IPS-20b (cell line): ENCODE measurements at regions not wholly inside any gene's neighbourhood (a gene's known extent, or its start where the extent isn't known, plus 50 kb on each side); places are given as distances from the start of the nearest gene placed in this dataset.
"Not testable (repeated sequence)": the region's sequence is repeated elsewhere in the genome, so short reads cannot be mapped to it uniquely, and the experiment has no call there.

Experiments
- H3K27ac ChIP-seq: one replicate; pipeline ENCODE4 v1.5.1; 2013; ENCODE audit warnings: low read length
- H3K27me3 ChIP-seq: 2 replicates; pipeline ENCODE4 v1.6.1; 2013; ENCODE audit warnings: mild to moderate bottlenecking, low read length, inconsistent platforms; ENCODE audit not compliant: insufficient read depth
- H3K36me3 ChIP-seq: 2 replicates; pipeline ENCODE4 v1.6.1; 2013; ENCODE audit warnings: low read depth, mild to moderate bottlenecking, inconsistent platforms, low read length, moderate library complexity; ENCODE audit not compliant: insufficient read depth
- H3K4me1 ChIP-seq: 2 replicates; pipeline ENCODE4 v1.6.1; 2013; ENCODE audit warnings: mild to moderate bottlenecking, control low read depth, inconsistent platforms, low read length, moderate library complexity; ENCODE audit not compliant: insufficient read depth
- H3K4me3 ChIP-seq: 2 replicates; pipeline ENCODE4 v1.5.1; 2013; ENCODE audit warnings: mild to moderate bottlenecking, low read length, inconsistent platforms
- H3K9ac ChIP-seq: 2 replicates; pipeline ENCODE4 v1.6.1; 2013; ENCODE audit warnings: low read depth, mild to moderate bottlenecking, inconsistent platforms, low read length, moderate library complexity
- H3K9me3 ChIP-seq: 2 replicates; pipeline ENCODE4 v1.6.1; 2013; ENCODE audit warnings: mild to moderate bottlenecking, low read depth, low read length, inconsistent platforms; ENCODE audit not compliant: insufficient read depth

DNA sequence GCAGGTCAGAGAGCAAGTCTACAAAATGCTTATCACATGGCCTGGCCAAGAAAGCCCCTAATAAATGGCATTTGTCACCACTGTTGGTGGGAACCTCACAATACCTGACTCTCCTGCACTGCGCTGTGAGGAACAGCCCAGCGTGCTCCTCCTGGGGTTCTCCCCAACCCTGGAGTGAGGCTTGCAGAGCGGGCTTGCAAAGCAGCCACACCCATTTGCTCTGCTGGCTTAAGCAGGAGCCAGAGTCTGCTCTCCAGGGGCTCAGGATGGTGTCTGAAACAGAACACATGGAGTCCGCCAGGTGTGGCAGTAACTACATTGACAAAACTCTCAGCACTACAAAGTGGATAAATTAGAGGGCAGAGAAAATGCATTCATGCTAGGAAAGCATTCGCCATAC, 331.0 kb upstream of the CCL2 start:
- H3K9ac ChIP-seq = no peak overlapping the region
- H3K4me3 ChIP-seq = no peak overlapping the region
- H3K4me1 ChIP-seq = peaks cover 9% of the 10 kb centered on the region; the same call in 1 of the 2 replicates
- no peaks in the 10 kb centered on the region; the same call in 1 of the 2 replicates for H3K27me3 ChIP-seq
- no peak overlapping the region for H3K27ac ChIP-seq
- H3K9me3 ChIP-seq = no peaks in the 10 kb centered on the region
- H3K36me3 ChIP-seq = no peaks in the 10 kb centered on the region

DNA sequence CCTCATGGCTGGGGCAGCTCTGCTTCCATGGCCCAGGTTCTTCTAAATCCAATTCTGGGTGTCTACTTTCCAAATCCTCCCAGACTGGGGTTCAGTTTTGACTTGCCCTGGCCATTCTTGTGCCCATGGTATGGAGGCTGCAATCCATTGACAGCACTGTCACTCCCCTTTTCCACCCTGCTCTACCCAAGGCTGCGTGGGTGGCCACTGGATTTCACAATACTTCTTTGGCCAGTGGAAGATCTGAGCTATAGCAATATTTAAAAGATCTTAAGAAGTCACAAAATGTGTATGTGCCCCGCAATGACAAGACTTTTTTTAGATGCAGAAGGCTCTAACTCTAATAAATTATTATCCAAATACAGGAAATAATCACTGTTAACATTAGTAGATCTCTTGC, 329.4 kb upstream of the CCL2 start:
- Histone ChIP-seq H3K27ac (no peak overlapping the region), H3K4me1 (peaks cover 21% of the 10 kb centered on the region; the same call in 1 of the 2 replicates), H3K36me3 (no peaks in the 10 kb centered on the region), H3K27me3 (no peaks in the 10 kb centered on the region; the same call in 1 of the 2 replicates), H3K9me3 (no peaks in the 10 kb centered on the region), H3K4me3 (no peak overlapping the region), H3K9ac (no peak overlapping the region)

DNA sequence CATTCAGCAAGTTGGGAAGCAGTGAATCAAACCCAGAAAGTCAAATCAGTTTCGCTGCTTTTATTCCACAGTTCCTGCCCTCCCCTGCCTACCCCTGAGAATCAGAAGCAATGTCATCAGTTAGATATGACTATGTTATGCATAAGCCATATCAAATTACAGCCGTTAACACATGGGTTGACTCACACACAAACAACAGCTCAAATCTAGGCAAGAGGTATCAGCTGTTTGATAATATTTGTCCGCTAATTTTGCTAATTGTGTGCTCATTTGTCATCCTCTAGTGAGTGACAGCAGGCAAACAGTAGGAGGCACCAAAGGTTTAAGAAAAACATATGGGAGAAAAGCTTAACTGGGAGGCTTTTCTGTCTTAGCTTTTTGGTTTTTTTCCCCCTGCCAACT, 327.4 kb upstream of the CCL2 start:
- Histone ChIP-seq H3K27me3 (no peaks in the 10 kb centered on the region; the same call in 1 of the 2 replicates), H3K36me3 (no peaks in the 10 kb centered on the region), H3K4me3 (no peak overlapping the region), H3K4me1 (peaks cover 24% of the 10 kb centered on the region; the same call in 1 of the 2 replicates), H3K9ac (no peak overlapping the region), H3K9me3 (no peaks in the 10 kb centered on the region), H3K27ac (no peak overlapping the region)

DNA sequence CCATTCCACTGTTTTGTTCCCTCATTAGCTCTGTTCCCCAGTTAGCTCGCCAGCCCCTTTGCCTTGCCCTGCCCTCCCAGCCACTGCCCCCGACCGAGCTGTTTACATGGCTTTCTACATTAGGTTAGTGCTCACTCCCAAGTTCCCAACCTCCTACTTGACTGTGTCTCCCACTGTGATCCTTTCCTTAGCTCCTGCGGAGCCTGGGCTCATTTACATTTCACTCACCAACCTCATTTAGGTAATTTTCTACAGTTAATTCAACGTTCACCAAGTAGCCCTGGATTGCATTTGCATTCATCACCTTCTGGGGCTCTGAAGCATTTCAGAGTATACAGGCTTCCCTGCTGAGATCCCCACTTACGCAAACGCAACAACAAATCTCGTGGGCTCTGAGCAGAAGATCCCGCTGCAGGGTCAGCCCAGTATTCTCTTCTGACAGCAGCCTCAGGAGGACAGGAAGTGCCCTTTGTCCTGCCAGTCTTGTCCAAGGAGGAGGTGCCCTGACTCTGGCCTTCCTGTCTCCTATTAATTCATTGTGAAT, 325.8 kb upstream of the CCL2 start:
- peak overlapping the region; percentile 53 for H3K4me3 ChIP-seq
- H3K36me3 ChIP-seq = no peaks in the 10 kb centered on the region
- no peaks in the 10 kb centered on the region for H3K9me3 ChIP-seq
- H3K27ac ChIP-seq = no peak overlapping the region
- peaks cover 24% of the 10 kb centered on the region; the same call in 1 of the 2 replicates for H3K4me1 ChIP-seq
- H3K27me3 ChIP-seq = no peaks in the 10 kb centered on the region
- H3K9ac ChIP-seq = peak overlapping the region; percentile 12; the same call in 1 of the 2 replicates

DNA sequence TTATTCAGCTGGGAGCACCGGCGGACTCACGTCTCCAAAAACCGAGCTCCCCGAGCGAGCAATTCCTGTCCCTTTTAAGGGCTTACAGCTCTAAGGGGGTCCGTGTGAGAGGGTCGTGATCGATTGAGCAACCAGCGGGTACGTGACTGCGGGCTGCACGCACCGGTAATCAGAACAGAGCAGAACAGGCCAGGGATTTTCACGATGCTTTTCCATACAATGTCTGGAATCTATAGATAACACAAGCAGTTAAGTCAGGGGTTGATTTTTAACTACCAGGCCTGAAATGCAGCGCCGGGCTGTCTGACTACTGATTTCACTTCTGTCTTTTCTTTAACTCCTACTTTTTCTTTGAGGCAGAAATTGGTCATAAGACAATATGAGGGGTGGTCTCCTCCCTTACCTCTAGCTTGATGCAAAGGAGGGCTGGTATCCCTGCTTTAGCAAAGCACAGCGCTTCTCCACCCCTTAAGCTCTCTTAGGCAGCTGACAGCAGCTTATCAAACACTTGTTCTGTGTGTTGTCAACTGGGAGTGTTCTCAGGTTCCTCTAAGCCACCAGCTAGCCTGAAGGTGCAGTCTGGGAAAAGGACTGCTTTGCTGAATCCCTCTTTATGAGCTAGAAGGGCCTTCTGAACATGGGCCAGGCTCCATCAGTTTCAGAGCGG, 323.8 kb upstream of the CCL2 start:
- not testable (repeated sequence) for H3K9me3 ChIP-seq, H3K4me3 ChIP-seq, H3K9ac ChIP-seq, H3K36me3 ChIP-seq, H3K27me3 ChIP-seq, H3K27ac ChIP-seq
- H3K4me1 ChIP-seq = peaks cover 24% of the 10 kb centered on the region; the same call in 1 of the 2 replicates

DNA sequence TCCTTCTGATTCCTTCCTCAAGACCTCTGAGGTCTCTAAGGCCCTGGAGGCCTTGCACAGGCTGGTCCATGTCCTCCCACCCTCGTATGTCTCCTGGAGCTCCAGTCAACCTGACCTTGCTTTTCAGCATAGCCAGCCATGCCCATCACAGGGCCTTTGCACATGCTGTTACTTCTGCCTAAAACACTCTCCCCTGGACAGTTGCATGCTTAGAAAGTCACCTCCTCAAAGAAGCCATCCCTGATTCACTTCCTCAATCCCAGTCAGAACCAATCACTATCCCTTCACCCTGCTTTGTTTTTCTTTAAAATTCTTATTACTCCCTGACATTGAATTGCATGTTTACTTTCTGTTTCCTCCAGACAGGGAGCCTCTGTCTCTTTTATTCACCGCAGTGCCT, 322.1 kb upstream of the CCL2 start:
- no peaks in the 10 kb centered on the region for H3K36me3 ChIP-seq
- peaks cover 23% of the 10 kb centered on the region; the same call in 1 of the 2 replicates for H3K4me1 ChIP-seq
- H3K9ac ChIP-seq = no peak overlapping the region
- no peaks in the 10 kb centered on the region for H3K9me3 ChIP-seq
- no peaks in the 10 kb centered on the region for H3K27me3 ChIP-seq
- no peak overlapping the region for H3K27ac ChIP-seq
- H3K4me3 ChIP-seq = no peak overlapping the region

DNA sequence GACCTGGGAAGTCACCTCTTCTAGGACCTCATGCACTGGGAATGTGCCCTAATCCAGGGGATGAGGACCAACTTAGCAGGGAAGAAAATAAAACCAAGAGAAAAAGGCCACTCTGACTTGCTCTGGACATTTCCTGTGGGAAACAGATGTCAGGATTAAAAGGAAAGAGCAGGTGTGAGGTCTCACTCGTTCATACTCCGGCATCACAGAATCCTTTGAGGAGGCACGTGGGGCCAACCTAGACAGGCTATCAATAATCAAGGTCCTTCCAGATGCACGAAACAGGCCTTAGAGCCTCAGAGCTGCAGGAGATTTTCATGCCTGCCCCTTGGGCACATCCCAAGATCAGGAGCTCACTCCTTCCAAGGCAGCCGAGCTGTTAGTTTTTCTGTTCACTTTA, 321.5 kb upstream of the CCL2 start:
- H3K4me1 ChIP-seq = peaks cover 18% of the 10 kb centered on the region; the same call in 1 of the 2 replicates
- no peak overlapping the region for H3K27ac ChIP-seq
- no peaks in the 10 kb centered on the region for H3K36me3 ChIP-seq
- H3K27me3 ChIP-seq = no peaks in the 10 kb centered on the region
- H3K9ac ChIP-seq = no peak overlapping the region
- H3K4me3 ChIP-seq = no peak overlapping the region
- H3K9me3 ChIP-seq = no peaks in the 10 kb centered on the region

DNA sequence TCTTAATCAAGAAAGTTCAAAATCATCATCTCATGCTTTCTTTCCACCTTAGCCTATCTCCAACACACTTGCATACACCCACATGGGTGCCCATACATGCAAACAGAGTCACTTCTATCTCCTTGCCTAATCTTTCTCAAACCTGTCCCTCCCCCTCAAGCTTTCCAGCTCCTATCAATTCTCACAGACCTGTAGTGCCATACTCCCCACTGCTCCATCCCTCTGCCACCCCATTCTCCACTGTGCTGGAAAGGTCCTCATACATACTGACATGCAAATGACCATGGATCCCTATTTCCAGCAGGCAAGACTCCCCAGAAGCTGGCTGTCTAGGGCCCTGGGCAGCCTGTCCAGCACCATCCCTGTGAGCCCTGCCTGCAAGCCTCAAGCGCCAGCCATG, 320.4 kb upstream of the CCL2 start:
- Histone ChIP-seq H3K9me3 (no peaks in the 10 kb centered on the region), H3K9ac (no peak overlapping the region), H3K36me3 (no peaks in the 10 kb centered on the region), H3K27ac (no peak overlapping the region), H3K4me1 (peaks cover 12% of the 10 kb centered on the region; the same call in 1 of the 2 replicates), H3K27me3 (no peaks in the 10 kb centered on the region), H3K4me3 (no peak overlapping the region)

DNA sequence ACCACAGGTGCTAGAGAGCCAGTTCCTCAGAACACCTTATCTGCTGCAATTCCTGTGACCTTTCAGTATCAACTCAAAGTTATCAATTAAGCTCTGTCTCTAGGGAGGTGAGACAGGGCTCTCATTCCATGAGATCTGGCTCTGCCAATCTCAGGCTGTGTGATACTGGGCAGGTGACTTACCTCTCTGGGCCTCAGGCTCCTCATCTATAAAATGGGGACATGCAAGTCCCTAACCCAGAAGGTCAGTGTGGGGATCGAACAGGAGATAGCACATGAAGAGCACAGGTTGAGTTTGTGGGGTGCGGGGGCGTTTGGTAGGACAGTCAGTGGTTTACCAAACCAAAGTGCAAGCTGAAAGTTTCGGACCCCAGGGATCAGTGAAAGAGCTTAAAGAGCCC, 319.3 kb upstream of the CCL2 start:
- Histone ChIP-seq H3K9me3 (no peaks in the 10 kb centered on the region), H3K9ac (no peak overlapping the region), H3K4me3 (no peak overlapping the region), H3K36me3 (no peaks in the 10 kb centered on the region), H3K27ac (no peak overlapping the region), H3K4me1 (peaks cover 6% of the 10 kb centered on the region; the same call in 1 of the 2 replicates), H3K27me3 (no peaks in the 10 kb centered on the region)

DNA sequence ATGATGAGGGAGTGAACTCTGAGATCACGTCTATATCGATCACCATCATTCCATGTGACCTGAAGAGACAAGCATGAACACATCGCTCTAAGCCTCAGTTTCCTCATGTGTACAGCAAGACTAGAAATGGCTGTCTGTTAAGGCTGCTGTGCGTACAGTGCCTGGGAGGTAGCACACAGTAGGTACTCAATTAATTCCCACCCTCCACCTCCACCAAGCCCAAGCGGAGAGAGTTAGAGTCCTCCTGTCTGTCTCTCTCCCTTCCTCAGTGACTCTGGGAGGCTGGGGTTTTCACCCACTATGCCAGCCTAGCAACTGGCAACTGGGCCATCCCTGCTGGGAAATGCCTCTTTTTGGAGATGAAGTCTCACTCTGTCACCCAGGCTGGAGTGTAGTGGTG, 318.3 kb upstream of the CCL2 start:
- Histone ChIP-seq H3K4me1 (0 out of 2 replicates have a peak, but pooled peaks cover 3% of the 10 kb centered on the region), H3K4me3 (no peak overlapping the region), H3K9ac (no peak overlapping the region), H3K27me3 (no peaks in the 10 kb centered on the region), H3K36me3 (no peaks in the 10 kb centered on the region), H3K9me3 (no peaks in the 10 kb centered on the region), H3K27ac (no peak overlapping the region)

DNA sequence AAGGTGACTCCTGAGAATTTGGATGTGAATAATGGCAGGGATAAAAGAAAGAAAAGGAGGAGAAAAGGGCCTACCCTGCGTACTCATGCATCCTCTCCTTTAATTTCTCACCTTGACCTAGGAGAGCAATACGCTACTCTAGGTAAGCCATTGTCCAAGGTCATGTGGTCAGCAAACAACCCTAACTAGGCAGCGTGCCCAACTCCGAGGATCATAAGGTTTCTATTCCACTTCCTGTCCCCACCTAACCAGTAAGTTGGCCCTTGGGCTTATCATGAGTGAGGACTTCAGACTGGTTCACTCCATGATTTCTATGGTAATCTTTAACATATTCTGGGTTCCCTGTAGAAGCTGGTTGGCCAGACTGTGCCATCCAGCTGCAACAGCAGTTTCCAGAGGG, 315.1 kb upstream of the CCL2 start:
- Histone ChIP-seq H3K4me3 (no peak overlapping the region), H3K9me3 (no peaks in the 10 kb centered on the region), H3K27ac (no peak overlapping the region), H3K4me1 (0 out of 2 replicates have a peak, but pooled peaks cover 3% of the 10 kb centered on the region), H3K27me3 (no peaks in the 10 kb centered on the region), H3K9ac (no peak overlapping the region), H3K36me3 (no peaks in the 10 kb centered on the region)

DNA sequence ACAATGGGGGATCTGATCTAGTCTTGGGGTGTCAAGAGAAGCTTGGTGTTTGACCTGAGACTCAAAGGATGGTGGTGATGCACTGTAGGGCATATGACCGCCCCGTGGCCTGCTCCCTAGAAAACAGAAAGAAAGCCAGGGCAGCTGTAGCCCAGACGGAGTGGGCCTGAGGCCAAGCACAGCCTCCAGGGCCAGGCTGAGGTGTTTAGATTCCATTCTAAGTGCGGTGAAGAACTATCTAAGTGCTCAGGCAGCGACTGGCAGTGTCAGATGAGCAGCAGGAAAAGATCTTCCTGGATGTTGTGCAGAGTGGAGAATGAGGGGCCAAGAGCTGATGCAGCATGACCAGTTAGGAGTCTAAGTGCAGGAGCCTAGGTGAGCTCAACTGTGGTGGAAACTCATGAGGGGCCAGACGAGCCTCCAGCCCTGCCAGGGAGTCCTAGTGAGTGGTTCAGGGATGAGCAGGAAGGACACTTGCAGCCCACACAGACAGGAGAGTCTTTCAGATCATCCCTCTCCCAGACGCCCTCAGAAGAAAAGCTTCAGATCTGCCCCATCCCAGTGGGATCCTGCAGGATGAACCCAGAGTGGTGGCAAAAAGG, 314.2 kb upstream of the CCL2 start:
- no peak overlapping the region for H3K27ac ChIP-seq
- H3K9ac ChIP-seq = no peak overlapping the region
- no peaks in the 10 kb centered on the region for H3K9me3 ChIP-seq
- H3K36me3 ChIP-seq = no peaks in the 10 kb centered on the region
- H3K27me3 ChIP-seq = no peaks in the 10 kb centered on the region
- 0 out of 2 replicates have a peak, but pooled peaks cover 3% of the 10 kb centered on the region for H3K4me1 ChIP-seq
- no peak overlapping the region for H3K4me3 ChIP-seq
